GM23338 (cell line): ENCODE measurements at regions not wholly inside any gene's neighbourhood (a gene's known extent, or its start where the extent isn't known, plus 50 kb on each side); places are given as distances from the start of the nearest gene placed in this dataset.
"Not testable (repeated sequence)": the region's sequence is repeated elsewhere in the genome, so short reads cannot be mapped to it uniquely, and the experiment has no call there.

ENCODE experiments used
- ATAC-seq: fragments of 200-7000 bp; cut with Tn5 transposase; 3 replicates; pipeline ENCODE4 v1.9.1; 2020
- DNase-seq: peaks from one replicate; pipeline ENCODE4 v3.0.0-alpha.2; 2015; ENCODE audit warnings: low spot score
- H2AFZ ChIP-seq: fragments of 200-600 bp; sonication (generic); 2 replicates; pipeline ENCODE4 v1.8.0; 2016; ENCODE audit warnings: antibody characterized with exemption, mild to moderate bottlenecking, moderate library complexity
- H3F3A ChIP-seq: fragments of 200-600 bp; sonication (generic); replicated peaks from 2 replicates; pipeline ENCODE4 v1.8.0; 2017; ENCODE audit warnings: antibody characterized with exemption, mixed run types, low read depth
- H3K27ac ChIP-seq: fragments of 200-600 bp; sonication (generic); 2 replicates; pipeline ENCODE4 v1.6.1; 2016; ENCODE audit warnings: low read depth
- H3K27me3 ChIP-seq: fragments of 200-600 bp; sonication (generic); 2 replicates; pipeline ENCODE4 v1.8.0; 2016; ENCODE audit warnings: mild to moderate bottlenecking, mixed run types, moderate library complexity; ENCODE audit not compliant: insufficient read depth
- H3K36me3 ChIP-seq: fragments of 200-600 bp; sonication (generic); 2 replicates; pipeline ENCODE4 v1.8.0; 2016; ENCODE audit warnings: mild to moderate bottlenecking; ENCODE audit not compliant: insufficient read depth
- H3K4me1 ChIP-seq: fragments of 200-600 bp; sonication (generic); 2 replicates; pipeline ENCODE4 v1.8.0; 2016; ENCODE audit warnings: mild to moderate bottlenecking, moderate library complexity; ENCODE audit not compliant: insufficient read depth
- H3K4me2 ChIP-seq: fragments of 200-600 bp; sonication (generic); 2 replicates; pipeline ENCODE4 v1.7.1; 2017; ENCODE audit warnings: mixed run types
- H3K4me3 ChIP-seq: fragments of 200-600 bp; sonication (generic); 2 replicates; pipeline ENCODE4 v1.6.1; 2016; ENCODE audit warnings: mixed run types
- H3K79me2 ChIP-seq: fragments of 200-600 bp; sonication (generic); replicated peaks from 2 replicates; pipeline ENCODE4 v1.8.0; 2017; ENCODE audit warnings: mild to moderate bottlenecking; ENCODE audit not compliant: insufficient read depth
- H3K9me2 ChIP-seq: fragments of 200-600 bp; sonication (generic); 2 replicates; pipeline ENCODE4 v1.8.0; 2017; ENCODE audit not compliant: insufficient read depth
- H4K20me1 ChIP-seq: fragments of 200-600 bp; sonication (generic); replicated peaks from 2 replicates; pipeline ENCODE4 v1.8.0; 2017; ENCODE audit warnings: mild to moderate bottlenecking; ENCODE audit not compliant: insufficient read depth
- H3K27ac Mint-ChIP-seq: 2 replicates; pipeline ENCODE4 v1.8.0; 2020; ENCODE audit warnings: inconsistent platforms, mild to moderate bottlenecking, moderate library complexity, mixed read lengths
- H3K27me3 Mint-ChIP-seq: 3 replicates; pipeline ENCODE4 v1.8.0; 2022; ENCODE audit warnings: low read depth, mild to moderate bottlenecking, moderate library complexity, mixed read lengths, inconsistent platforms; ENCODE audit not compliant: insufficient read depth, poor library complexity
- H3K36me3 Mint-ChIP-seq: 3 replicates; pipeline ENCODE4 v1.8.0; 2021; ENCODE audit warnings: low read depth, mild to moderate bottlenecking, inconsistent platforms, moderate library complexity, mixed read lengths
- H3K4me1 Mint-ChIP-seq: 3 replicates; pipeline ENCODE4 v1.8.0; 2020; ENCODE audit warnings: mild to moderate bottlenecking, inconsistent platforms, mixed read lengths
- H3K4me3 Mint-ChIP-seq: 3 replicates; pipeline ENCODE4 v1.8.0; 2021; ENCODE audit warnings: moderate library complexity, mild to moderate bottlenecking, inconsistent platforms, mixed read lengths
- H3K9me3 Mint-ChIP-seq: 3 replicates; pipeline ENCODE4 v1.8.0; 2020; ENCODE audit warnings: moderate library complexity, mild to moderate bottlenecking, inconsistent platforms, mixed read lengths
- CREB1 ChIP-seq: fragments of 250-450 bp; sonication (Bioruptor Pico); IDR thresholded peaks from 2 replicates; pipeline ENCODE4 v1.5.0; 2020; ENCODE audit warnings: low read depth, mild to moderate bottlenecking, moderate library complexity
- EZH2 ChIP-seq: fragments of 200-600 bp; sonication (generic); IDR thresholded peaks from one replicate; pipeline ENCODE4 v1.8.0; 2017; ENCODE audit warnings: antibody characterized with exemption, mild to moderate bottlenecking, low read depth; ENCODE audit not compliant: unreplicated experiment
- EZH2phosphoT487 ChIP-seq: fragments of 200-600 bp; sonication (generic); IDR thresholded peaks from one replicate; pipeline ENCODE4 v1.8.1; 2018; ENCODE audit warnings: antibody characterized with exemption; ENCODE audit not compliant: unreplicated experiment
- JUNB ChIP-seq: IDR thresholded peaks from one replicate; pipeline ENCODE4 v1.6.1; 2016; ENCODE audit warnings: antibody characterized with exemption; ENCODE audit not compliant: unreplicated experiment
- POLR2AphosphoS5 ChIP-seq: IDR thresholded peaks from 2 replicates; pipeline ENCODE4 v1.6.1; 2016; ENCODE audit warnings: antibody characterized with exemption, low read depth
- STAT1 ChIP-seq: IDR thresholded peaks from one replicate; pipeline ENCODE4 v1.6.1; 2016; ENCODE audit warnings: antibody characterized with exemption; ENCODE audit not compliant: unreplicated experiment
- ZNF114 ChIP-seq: fragments of 250-450 bp; sonication (Bioruptor Pico); IDR thresholded peaks from 2 replicates; pipeline ENCODE4 v1.5.0; 2020; ENCODE audit warnings: mild to moderate bottlenecking, moderate library complexity
- ZNF331 ChIP-seq: fragments of 250-450 bp; sonication (Bioruptor Pico); IDR thresholded peaks from 2 replicates; pipeline ENCODE4 v1.5.0; 2020; ENCODE audit warnings: low read depth, mild to moderate bottlenecking, moderate library complexity
- TF ChIP-seq, protein P1 (sequence below): IDR thresholded peaks from 2 replicates; pipeline ENCODE4 v1.6.1; 2016; ENCODE audit warnings: antibody characterized with exemption
- TF ChIP-seq, protein P2 (sequence below), 2 experiments: fragments of 200-600 bp in 1 of 2; sonication (generic) in 1 of 2; conservative IDR thresholded peaks; 2 replicates each; pipeline versions ENCODE4 v1.5.1 to v1.6.1; 2016 to 2017; ENCODE audit warnings: antibody characterized with exemption in 2 of 2, low read depth in 2 of 2, mild to moderate bottlenecking in 2 of 2, moderate library complexity in 1 of 2

DNA sequence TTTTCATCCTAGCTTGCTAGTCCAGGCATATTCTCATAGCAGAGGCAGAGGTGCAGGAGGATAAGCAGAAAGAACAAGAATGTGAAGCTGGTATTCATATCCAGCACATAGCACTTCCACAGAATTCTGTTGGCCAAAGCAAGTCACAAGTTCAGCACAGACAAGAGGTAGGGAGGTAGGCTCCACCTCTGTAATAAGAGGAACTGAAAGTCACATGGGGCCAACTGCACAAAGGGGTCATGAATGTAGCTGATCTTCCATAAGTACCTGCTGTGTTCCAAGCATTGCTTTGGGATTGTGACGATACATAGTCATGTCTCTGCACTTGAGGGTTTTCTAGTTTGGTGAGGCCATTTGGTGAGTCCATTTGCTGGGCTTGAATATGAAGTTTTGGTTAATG lies 110.8 kb upstream of the MPHOSPH6 start:
- no peak for ATAC-seq
- no peak overlapping the region for H3K27ac Mint-ChIP-seq
- no peak overlapping the region for H2AFZ ChIP-seq

DNA sequence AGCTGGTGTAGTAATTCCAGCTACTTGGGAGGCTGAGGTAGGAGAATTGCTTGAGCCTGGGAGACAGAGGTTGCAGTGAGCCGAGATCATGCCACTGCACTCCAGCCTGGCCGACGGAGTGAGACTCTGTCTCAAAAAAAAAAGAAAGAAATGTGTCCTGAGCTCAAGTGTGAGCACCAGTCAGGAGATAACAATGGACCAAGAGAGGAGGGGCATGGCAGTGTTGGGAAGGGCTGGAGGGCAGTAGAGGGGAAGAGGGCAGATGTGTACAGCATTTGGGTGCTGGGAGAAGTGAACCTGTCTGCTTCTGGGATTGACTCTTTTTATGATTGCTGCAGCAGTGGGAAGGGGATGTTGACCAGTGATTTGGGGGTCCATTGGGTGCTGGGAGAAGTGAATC lies 105.3 kb upstream of the MPHOSPH6 start:
- H2AFZ ChIP-seq, ATAC-seq, H3K9me3 Mint-ChIP-seq, H3K4me3 ChIP-seq, H4K20me1 ChIP-seq, H3K36me3 Mint-ChIP-seq, H3F3A ChIP-seq, H3K27me3 Mint-ChIP-seq, H3K4me1 Mint-ChIP-seq, H3K4me1 ChIP-seq, H3K9me2 ChIP-seq, H3K79me2 ChIP-seq, H3K4me2 ChIP-seq, H3K27ac Mint-ChIP-seq, H3K27ac ChIP-seq, DNase-seq, H3K4me3 Mint-ChIP-seq, H3K27me3 ChIP-seq, H3K36me3 ChIP-seq: not testable (repeated sequence)

More for the DNA sequence above, 110.8 kb upstream of the MPHOSPH6 start:
- H4K20me1 ChIP-seq = no peaks in the 10 kb centered on the region
- Mint-ChIP-seq H3K4me1 (no peaks in the 10 kb centered on the region), H3K27me3 (peaks cover 3% of the 10 kb centered on the region), H3K4me3 (no peak overlapping the region), H3K36me3 (no peaks in the 10 kb centered on the region), H3K9me3 (no peaks in the 10 kb centered on the region)
- H3K27ac ChIP-seq = no peak overlapping the region
- H3K4me3 ChIP-seq = no peak overlapping the region
- H3K27me3 ChIP-seq = no peaks in the 10 kb centered on the region
- H3K79me2 ChIP-seq = no peaks in the 10 kb centered on the region
- H3K4me1 ChIP-seq = no peaks in the 10 kb centered on the region
- H3F3A ChIP-seq = no peaks in the 10 kb centered on the region
- no peak for TF ChIP-seq CREB1 (CRISPR knock-in tag)
- no peak for TF ChIP-seq JUNB
- TF ChIP-seq, protein P1, sequence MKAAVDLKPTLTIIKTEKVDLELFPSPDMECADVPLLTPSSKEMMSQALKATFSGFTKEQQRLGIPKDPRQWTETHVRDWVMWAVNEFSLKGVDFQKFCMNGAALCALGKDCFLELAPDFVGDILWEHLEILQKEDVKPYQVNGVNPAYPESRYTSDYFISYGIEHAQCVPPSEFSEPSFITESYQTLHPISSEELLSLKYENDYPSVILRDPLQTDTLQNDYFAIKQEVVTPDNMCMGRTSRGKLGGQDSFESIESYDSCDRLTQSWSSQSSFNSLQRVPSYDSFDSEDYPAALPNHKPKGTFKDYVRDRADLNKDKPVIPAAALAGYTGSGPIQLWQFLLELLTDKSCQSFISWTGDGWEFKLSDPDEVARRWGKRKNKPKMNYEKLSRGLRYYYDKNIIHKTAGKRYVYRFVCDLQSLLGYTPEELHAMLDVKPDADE = no peak
- no peak for DNase-seq
- no peak overlapping the region for H3K4me2 ChIP-seq
- 0 out of 2 replicates have a peak, but pooled peaks cover 4% of the 10 kb centered on the region for H3K9me2 ChIP-seq
- H3K36me3 ChIP-seq = no peaks in the 10 kb centered on the region

DNA sequence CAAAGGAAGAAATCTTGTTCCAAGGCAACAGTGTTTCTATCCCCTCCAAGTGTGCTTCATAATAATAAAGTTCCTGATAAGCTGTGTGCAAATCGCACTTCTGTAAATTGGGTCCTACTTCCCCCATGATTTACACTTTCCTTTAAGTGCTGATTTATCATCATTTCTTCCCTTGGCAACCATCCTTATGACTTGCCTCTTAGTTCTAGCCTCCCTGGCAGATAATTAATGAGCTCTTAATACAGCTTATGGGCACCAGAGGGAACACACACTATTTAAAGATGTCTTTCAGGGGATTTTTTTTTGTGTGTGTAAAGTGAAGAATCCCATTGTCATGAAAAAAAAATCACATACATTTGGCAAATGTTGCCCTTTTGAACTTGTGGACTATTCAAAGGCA lies 101.6 kb upstream of the MPHOSPH6 start:
- no peaks in the 10 kb centered on the region for H3K4me1 ChIP-seq
- no peak overlapping the region for H3K27ac ChIP-seq
- no peaks in the 10 kb centered on the region for H4K20me1 ChIP-seq
- ATAC-seq (no peak), DNase-seq (no peak)
- H3K27me3 ChIP-seq = no peaks in the 10 kb centered on the region
- 0 out of 2 replicates have a peak, but pooled peaks cover 5% of the 10 kb centered on the region for H3K9me2 ChIP-seq
- Mint-ChIP-seq H3K27ac (no peak overlapping the region), H3K9me3 (no peaks in the 10 kb centered on the region; the same call in 2 of the 3 replicates), H3K36me3 (no peaks in the 10 kb centered on the region), H3K4me1 (no peaks in the 10 kb centered on the region), H3K4me3 (no peak overlapping the region), H3K27me3 (peaks cover 5% of the 10 kb centered on the region)
- no peaks in the 10 kb centered on the region for H3K36me3 ChIP-seq
- no peak overlapping the region for H3K4me2 ChIP-seq
- H3K4me3 ChIP-seq = no peak overlapping the region
- H2AFZ ChIP-seq = no peak overlapping the region
- no peaks in the 10 kb centered on the region for H3F3A ChIP-seq
- no peaks in the 10 kb centered on the region for H3K79me2 ChIP-seq
- TF ChIP-seq ZNF331 (CRISPR knock-in tag) (no peak), EZH2 (no peak), POLR2AphosphoS5 (no peak), EZH2phosphoT487 (no peak), ZNF114 (CRISPR knock-in tag) (no peak), STAT1 (no peak)
- TF ChIP-seq, protein P2, sequence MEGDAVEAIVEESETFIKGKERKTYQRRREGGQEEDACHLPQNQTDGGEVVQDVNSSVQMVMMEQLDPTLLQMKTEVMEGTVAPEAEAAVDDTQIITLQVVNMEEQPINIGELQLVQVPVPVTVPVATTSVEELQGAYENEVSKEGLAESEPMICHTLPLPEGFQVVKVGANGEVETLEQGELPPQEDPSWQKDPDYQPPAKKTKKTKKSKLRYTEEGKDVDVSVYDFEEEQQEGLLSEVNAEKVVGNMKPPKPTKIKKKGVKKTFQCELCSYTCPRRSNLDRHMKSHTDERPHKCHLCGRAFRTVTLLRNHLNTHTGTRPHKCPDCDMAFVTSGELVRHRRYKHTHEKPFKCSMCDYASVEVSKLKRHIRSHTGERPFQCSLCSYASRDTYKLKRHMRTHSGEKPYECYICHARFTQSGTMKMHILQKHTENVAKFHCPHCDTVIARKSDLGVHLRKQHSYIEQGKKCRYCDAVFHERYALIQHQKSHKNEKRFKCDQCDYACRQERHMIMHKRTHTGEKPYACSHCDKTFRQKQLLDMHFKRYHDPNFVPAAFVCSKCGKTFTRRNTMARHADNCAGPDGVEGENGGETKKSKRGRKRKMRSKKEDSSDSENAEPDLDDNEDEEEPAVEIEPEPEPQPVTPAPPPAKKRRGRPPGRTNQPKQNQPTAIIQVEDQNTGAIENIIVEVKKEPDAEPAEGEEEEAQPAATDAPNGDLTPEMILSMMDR (conservative IDR thresholded peaks at IDR 0.05; ENCODE audit: low read depth in 2 of 2) = no peak
